NCI-H187 (cell line): ENCODE measurements at regions not wholly inside any gene's neighbourhood (a gene's known extent, or its start where the extent isn't known, plus 50 kb on each side); places are given as distances from the start of the nearest gene placed in this dataset.
"Not testable (repeated sequence)": the region's sequence is repeated elsewhere in the genome, so short reads cannot be mapped to it uniquely, and the experiment has no call there.

ENCODE experiments used
- DNase-seq, 2 experiments: peaks; one replicate each; lab custom pipeline; 2025; lab: John Stamatoyannopoulos, UW

DNA sequence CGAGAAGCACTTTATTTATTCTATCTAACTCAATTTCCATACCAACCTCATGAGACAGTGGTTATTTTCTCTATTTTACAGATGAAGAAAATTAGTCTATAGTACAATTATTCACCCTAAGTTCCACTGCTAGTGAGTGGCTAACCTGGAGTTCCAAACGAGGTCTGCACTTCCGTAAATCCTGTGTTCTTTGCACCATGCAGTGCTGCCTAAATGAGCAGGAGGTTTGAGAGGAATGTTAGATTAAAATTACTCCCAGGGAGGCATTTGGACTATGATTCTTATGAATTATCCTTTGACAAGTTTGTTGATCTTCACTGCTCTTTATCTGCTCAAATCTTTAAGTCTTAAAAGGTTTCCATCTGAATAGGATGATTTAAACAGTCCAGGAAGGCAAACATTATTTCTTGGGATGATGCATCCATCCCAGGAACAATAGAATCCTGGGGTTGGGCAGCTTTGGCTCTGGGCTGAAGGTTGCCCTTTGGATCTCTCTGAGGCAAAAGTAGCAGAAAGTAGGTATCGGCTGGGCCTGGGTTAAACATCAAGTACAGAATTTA, 400.8 kb downstream of the REEP3 start:
- no peak for DNase-seq

DNA sequence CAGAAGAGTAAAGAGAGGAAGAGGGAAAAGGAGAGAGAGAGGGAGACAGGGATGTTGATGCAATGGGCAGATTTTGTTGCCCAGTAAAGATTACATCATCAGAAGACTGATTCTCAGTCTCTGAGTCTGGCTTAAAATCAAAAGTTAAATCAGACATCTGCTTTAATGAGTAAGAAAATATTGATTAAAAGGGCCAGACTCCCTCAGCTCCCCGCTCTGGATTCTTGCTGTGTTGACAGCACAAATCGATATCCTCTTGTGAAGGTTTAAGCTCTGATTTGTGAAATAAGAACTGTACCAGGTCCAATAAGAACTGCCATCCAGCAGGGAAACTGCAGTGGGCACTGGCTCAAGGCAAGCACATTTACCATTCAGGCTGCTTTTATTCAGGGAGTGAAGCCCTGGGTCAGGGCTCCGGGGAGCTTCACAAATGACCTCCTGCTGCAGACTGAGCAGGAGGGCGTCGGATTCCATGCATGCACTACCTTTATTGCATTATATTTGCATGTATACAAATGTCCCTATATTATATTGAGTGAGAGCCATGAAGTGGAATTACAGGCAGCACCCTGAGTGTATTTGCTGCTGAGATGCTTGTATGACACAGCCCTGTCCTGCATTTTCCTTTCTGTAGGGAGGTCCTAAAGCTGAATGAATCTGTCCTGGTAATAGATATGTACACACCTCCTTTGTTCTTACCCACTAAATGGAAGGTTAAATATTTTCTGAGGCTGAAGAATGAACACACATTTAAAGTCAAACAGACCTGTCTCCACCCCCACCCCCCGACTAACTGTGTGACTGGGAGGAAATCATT, 401.5 kb downstream of the REEP3 start:
- DNase-seq: no peak

DNA sequence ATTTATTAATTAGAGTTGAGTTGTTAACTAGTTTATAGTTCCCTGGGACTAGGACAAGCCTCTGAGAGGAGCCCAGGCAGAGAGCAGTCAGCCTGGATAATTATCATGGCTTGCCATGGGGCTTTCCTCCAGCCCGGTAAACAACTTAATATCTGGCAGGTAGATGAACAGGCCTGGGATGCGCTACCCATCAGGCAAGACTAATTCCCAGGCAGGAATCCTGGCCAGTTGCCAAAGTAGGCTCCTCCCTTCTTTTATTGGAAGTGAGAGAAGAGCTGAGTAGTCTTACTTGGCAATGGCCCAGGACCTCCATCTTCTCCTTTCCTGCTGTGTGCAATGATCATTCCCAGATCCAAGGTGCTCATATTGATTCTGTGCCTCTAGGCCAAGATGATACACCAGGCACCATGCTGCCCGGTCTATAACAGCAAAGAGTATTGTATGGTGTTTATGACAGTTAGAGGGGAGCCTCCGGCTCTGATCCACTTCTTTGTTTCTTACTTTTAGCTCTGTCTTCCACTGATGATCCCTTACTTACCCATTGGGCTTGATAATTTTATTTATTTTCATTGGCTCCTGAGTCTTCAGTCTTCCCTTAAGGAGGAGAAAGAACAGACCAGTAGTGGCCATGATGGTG, 408.7 kb downstream of the REEP3 start:
- no peak for DNase-seq

DNA sequence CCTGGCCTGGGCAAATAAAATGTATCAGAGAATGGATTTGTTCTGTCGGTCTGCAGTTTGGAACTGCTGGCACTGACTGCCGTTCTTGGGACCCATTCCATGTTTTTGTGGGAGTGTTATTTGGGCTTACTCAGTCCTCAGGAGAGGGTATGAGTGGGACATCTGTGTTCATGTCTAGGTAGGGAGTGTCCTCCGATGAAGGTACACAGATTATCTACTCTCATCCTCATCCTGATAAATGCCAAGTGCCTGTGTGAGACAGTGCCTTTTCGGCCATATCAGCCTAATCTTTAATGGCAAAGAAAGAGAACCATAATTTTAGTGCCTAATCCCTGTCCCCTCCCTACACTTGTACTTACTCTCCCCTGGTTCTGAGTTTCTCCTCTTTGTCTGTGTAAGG, 409.4 kb downstream of the REEP3 start:
- DNase-seq: no peak

DNA sequence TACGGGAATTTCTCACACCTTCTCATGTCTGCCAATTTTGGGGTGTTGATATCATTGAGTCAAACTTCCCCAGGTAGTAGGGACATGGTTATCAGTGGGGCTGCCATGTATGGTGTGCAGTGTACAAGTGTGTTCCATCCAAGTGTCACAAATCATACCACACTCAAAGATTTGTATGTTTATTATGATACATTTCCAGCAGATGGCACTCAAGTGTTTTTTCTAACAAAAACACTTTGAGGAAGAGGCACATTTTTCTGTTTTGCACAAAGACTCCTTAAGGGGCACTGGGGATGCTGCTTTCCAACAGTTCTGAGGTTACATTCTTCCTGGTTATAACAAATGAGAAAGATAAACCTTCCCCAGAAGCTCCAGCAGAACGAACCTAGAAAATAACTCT, 414.5 kb downstream of the REEP3 start:
- no peak for DNase-seq

DNA sequence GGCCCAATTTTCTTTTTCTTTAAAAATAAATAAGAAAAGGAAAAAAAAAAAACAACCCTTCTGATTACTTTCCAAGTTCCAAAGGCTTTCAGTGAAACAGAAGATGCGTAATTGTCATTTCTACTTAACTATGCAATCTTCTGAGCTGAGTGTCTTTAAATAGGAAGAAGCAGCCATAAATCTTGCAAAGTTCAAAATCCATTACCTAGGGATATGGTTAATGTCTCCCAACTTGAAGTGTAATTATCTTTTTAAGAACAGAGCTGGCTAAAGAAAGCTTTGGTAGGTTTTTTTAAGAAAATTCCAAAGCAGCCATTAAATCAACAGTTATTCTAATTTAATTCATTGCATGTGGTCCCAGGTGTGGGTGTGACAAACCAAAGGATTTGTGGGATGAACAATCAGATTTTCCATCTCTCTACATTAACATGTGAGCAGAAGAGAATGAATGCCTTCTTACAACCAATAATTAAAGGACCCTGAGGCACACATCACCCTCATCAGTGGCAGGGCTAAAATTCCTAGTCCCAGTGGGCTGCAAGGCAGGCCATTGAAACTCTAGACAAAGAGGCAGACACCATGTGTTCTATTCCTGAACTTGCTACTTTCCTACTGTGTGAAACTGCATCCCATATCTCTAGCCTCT, 419.2 kb downstream of the REEP3 start:
- no peak for DNase-seq

DNA sequence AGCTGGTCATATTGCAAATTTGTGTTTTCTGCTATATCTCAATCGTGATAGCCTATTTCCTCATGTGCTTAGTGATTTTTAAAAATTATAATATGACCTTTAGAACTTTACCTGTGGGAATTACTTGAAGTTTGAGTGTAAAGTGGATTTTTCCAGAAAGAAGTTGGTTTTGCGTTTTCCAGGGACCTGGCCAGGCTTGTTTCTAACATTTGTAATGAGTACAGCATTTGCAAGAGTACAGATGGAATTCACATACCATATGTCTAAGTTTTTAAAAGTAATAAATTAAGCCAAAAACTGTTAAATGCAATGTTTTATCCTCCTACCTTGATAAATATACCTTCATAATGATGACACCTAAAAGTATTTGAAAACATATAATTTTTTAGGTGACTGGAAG, 443.2 kb downstream of the REEP3 start:
- no peak for DNase-seq

DNA sequence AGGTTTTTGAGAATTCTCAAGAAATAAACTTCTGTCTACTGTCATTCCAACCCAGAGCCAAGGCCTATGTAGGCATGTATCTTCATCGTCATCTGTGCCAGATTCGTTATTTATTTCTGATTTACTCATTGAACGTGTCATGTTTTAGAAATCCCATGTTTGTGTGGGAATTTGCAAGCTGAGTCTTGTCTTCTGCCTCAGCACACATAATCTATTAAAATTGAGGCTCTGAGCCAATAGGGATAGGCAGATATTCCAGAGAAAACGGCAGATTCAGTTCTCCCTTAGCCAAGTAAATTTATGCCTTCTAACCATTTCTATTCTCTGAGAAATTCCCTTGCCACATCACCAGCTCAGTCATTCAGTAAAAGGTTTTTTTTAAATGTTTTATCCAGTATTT, 444.6 kb downstream of the REEP3 start:
- no peak for DNase-seq

DNA sequence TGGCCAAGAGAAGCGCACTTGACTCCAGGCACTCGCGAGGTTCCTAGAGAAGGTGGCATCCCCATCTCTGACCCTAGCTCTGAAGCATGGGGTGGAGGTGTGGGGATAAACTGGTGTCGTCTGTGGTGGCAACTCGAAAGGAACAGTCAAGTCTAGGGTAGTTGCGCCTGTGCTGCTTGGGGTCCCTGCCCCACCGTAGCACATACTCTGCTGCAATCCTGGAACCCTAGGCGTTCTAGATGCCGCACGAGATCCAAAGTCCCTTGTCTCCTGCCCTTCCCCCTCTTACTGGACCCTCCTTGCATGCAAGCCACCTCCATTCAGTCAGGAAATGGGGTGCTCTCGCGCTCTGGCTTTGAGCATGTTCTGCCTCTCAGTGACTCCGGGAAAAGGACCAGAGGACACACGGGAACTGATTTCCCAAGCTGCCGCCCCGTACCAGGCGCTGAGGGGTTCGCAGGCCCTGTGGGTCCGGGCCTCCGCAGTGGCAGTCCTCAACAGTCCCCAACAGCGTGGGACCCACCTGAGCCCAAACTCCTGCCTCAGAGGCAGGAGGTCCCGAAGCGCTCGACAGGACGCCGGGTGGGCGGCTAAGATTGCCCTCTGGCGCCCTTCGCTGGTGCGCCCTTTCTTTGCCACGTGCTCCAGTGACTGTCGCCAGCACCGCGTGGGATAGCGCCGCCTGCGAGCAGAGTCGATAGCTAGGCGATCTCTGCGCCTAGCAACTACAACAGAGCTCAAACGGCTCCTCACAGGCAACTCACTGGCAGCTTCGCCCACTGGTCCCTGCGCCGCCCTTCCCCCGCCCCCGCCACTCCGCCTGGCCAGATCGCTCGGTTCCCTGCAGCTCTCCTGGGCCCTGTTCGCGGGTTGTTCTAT, 452.0 kb downstream of the REEP3 start:
- no peak for DNase-seq

DNA sequence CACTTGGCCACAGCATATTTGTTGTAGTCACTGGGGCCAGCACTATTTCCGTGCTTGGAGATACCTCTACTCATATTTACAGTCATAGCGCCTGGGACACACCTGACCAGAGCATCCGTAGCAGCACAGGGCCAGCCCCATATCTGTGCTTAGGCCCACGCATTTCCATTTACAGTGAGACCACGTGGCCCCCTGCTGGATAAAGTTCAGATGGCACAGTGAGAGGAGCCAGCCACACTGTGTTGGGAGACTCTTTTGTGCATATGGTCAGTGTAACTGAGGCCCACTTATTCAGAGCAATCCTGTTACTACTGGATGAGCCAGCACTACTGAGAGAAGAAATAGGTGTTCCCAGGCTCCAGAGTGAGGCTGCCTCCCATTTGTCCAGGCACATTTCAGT, 455.3 kb downstream of the REEP3 start:
- no peak for DNase-seq

DNA sequence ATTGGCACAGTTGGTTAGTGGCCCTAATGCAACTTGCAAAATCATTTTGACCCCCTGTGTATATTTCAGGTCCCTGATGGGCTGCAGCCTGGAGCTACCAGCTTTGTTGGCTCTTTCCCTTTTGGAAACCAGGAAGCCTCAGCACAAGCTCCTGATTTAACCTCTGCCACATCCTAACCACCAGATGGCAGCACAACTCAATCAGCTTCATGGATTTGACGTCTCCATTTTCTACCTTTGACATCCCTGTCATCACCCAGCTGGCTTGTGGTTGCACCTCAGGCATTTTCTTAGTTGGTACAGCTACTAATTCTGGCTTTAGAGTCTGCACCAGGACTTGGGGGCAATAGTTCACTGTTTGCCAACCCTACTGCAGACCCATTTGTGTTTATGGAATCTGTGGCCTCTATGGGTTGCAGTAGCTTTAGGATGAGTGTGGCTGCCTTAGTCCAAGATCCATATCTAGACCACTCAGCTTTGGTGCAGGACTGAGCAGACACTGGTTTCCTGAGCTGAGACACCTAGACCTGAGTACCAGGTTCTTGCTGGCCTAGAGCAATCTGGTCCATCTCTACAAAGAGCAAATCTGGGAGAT, 456.2 kb downstream of the REEP3 start:
- no peak for DNase-seq

DNA sequence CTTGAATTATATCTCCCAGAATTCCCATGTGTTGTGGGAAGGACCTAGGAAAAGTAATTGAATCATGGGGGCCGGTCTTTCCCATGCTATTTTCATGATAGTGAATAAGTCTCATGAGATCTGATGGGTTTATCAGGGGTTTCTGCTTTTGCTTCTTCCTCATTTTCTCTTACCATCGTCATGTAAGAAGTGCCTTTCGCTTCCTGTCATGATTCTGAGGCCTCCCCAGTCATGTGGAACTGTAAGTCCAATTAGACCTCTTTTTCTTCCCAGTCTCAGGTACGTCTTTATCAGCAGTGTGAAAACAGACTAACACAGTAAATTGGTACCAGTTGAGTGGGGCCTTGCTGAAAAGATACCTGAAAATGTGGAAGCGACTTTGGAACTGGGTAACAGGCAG, 459.7 kb downstream of the REEP3 start:
- DNase-seq: not testable (repeated sequence)

DNA sequence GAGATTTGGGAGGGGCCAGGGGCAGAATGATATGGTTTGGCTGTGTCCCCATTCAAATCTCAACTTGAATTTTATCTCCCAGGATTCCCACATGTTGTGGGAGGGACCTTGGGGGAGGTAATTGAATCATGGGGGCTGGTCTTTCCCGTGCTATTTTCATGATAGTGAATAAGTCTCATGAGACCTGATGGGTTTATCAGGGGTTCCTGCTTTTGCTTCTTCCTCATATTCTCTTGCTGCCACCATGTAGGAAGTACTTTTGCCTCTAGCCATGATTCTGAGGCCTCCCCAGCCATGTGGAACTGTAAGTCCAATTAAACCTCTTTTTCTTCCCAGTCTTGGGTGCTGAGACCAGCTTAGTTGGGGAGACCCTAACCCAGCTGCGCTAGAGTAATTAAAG, 462.9 kb downstream of the REEP3 start:
- DNase-seq: not testable (repeated sequence)

DNA sequence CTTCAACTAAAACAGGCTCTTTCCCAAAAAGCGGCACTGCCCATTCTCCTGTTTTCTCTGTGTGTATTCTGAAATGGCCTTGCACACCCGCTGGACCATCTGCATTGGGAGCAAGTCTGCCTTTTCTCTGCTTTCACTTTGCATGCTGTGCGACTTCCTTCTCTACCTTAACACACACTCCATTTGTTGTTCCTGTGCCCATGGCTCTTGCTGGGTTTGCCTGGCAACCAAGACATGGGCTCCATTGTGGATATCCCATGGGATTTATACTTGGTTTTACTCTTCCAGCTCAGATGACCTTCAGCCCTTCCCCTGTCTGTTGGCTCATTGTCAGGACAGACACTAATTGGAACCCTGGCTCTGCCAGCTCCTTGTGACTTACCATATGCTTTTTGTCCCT, 465.3 kb downstream of the REEP3 start:
- no peak for DNase-seq

DNA sequence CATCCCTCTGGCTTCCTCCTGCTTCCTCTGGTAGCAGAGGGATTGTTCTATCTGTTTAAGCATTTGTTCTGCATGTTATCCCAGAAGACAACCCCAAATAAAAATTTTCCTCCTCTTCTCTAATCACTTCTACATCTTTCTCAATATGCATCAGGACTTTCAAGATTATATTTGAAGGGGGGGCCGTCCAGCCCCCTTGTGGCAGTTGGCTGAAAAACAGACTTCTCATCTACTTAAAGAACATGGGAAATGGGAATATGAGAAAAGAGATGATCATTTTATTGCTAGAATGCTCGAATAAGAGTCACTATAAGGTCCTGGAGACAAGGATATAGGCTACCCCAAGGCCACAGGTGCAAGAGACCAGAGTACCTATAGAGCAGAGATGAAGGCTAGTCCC, 466.0 kb downstream of the REEP3 start:
- no peak for DNase-seq

DNA sequence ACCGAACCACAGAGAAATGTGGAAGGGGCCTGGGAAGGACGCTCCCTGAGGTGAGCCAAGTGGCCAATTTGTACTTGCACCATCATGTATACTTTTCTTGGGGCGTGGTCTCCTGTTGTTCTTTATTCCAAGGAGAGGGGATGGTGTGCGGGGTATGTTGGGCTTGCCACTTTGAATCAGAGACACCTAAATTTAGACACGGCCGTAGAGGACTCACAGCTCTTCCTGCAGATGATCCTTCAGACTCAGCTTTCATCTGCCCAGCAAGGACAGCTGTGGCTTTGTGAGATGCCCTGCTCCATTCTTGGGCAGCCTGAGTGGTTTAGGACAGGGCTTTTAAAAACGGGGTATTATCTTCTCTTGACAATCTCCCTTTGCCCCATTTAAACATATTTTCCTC, 473.2 kb downstream of the REEP3 start:
- DNase-seq: no peak

DNA sequence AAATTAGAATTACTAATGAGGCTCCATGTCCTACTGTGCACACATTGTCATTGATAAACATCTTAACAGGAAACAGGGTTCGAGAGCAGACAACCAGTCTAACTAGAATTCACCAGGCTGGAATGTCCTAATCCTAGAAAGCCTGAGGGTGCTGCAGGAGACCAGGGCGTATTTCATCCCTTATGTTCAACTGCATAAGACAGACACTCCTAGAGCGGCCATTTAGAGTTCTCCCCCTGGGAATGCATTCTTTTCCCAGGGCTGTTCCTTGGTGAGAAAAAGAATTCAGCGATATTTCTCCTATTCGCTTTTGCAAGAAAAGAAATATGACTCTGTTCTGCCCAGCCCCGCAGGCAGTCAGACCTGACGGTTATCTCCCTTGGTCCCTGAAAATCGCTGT, 486.0 kb downstream of the REEP3 start:
- no peak for DNase-seq

DNA sequence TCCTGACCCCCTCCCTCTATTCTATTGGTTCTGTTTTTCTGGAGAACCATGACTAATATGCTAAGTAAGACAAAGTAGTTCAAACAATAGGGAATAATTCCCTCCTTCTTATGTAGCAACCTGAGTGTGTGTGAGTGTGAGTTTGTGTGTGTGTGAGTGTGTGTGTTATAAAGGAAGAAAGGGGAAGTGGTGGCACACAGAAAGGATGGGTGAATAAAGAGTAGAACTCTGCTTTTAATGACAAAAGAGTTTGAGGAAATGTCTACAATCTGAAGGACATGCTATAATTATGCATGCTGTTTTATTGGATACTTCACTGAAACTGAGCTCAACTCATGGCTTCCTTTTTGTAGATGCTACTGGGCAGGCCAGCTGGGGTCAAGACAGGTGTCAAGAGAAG, 489.5 kb downstream of the REEP3 start:
- no peak for DNase-seq

DNA sequence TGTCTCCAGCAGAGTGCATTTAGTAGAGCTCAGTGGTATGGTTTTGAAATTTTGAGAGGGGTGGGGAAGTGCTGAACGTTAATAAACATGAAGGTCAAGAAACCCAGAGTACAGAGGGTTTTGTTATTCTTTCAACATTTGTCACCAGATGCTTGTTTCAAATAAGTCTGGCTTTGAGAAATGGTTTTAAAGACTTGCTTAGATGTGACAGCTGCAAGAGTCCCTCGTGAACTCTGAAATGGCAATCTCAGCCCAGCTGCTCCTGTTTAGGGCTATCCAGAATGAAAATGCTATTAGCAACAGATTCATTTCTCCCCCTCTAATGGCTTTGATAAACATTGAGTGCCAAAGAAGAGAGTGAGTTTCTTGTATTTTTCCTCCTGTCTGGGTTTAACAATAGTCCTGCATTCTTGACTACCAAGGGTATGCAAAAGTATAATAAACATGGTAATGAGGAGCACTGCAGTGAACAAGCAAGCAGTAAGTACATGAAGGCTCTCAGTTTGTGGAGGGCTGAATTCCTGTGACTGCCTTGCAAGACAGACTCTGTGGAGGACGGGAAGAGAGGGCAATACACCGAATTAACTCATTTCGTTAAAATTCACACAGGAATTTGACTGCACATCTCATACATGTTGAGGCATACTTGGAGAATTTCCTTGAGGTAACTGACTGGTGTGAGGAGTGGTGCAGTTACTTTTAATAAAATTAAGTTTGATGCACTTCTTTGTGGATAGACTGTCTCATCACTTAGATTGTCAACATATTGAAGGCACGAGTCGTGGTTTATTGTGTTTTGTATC, 490.9 kb downstream of the REEP3 start:
- DNase-seq: no peak

DNA sequence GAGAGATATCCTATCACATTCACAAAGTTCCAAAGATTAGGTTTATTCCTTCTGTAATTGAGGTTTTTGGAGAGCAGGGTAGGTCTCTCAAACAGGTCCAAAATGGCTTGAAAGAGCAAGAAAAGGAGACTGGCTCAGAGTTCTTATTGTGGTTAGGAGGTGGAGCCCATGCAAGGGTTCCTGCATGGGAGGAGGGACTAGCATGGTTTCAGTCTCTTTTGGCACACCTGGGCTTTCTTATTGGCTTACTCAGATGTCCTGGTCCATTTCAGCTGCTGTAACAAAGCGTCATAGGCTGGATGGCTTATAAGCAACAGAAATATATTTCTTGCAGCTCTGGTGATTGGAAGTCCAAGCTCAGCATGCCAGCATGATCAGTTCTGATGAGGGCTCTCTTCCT, 493.1 kb downstream of the REEP3 start:
- no peak for DNase-seq
